Rectal smooth muscle tissue (tissue), 1 donor: ENCODE measurements at regions not wholly inside any gene's neighbourhood (a gene's known extent, or its start where the extent isn't known, plus 50 kb on each side); places are given as distances from the start of the nearest gene placed in this dataset.

ENCODE experiments used
- H3K27ac ChIP-seq: one replicate; pipeline ENCODE4 v1.7.0; 2013; ENCODE audit warnings: low read depth, low read length, inconsistent platforms
- H3K27me3 ChIP-seq: one replicate; pipeline ENCODE4 v1.7.0; 2013; ENCODE audit warnings: low read length; ENCODE audit not compliant: control insufficient read depth, insufficient read depth
- H3K36me3 ChIP-seq: one replicate; pipeline ENCODE4 v1.7.0; 2013; ENCODE audit warnings: low read length; ENCODE audit not compliant: control insufficient read depth, insufficient read depth
- H3K4me1 ChIP-seq: one replicate; pipeline ENCODE4 v1.7.0; 2013; ENCODE audit warnings: low read length; ENCODE audit not compliant: control insufficient read depth, insufficient read depth
- H3K4me3 ChIP-seq: one replicate; pipeline ENCODE4 v1.7.0; 2013; ENCODE audit warnings: low read length
- H3K9ac ChIP-seq: one replicate; pipeline ENCODE4 v1.7.0; 2013; ENCODE audit warnings: low read length

DNA sequence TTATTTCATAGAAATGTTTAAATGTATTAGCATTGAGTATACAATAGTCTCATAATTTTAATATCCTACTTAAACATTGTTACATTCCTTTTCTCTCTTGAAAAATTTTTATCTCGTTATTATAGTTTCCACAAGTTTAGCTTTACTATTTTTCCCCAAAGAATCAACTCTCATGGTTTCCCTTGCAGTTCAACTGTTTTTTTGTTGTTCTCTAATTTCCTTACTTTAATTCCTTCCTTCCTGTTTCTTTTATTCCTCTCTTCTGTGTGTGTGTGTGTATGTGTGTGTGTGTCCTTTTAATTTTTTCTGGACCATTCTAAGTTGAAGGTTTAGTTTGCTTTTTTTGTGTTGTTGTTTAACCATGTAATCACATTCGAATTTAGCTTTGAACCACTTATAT, 171.1 kb downstream of the GASK1B start:
- H3K4me1 ChIP-seq = peaks cover 24% of the 10 kb centered on the region
- no peaks in the 10 kb centered on the region for H3K27me3 ChIP-seq
- no peak overlapping the region for H3K27ac ChIP-seq

DNA sequence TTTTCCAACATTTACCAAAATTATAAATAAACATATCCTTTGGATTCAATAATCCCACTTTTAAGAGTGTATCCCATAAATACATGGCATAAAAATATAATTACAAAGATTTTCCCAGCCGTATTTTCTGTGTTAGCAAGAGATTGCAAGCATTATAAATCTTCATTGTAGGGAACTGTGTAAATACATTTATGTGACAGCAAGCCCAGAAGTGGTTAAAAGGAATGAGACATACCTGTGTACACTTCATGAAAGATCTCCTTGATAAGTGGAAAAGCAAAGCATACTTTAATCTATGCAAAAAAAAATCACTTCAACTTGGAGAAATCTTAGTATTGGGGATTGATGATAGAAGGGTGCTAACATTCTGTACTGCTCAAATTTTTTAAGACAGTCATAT, 173.1 kb downstream of the GASK1B start:
- peaks cover 8% of the 10 kb centered on the region for H3K4me1 ChIP-seq

More for the DNA sequence above, 171.1 kb downstream of the GASK1B start:
- Histone ChIP-seq H3K9ac (no peak overlapping the region), H3K4me3 (no peak overlapping the region), H3K36me3 (no peaks in the 10 kb centered on the region)

DNA sequence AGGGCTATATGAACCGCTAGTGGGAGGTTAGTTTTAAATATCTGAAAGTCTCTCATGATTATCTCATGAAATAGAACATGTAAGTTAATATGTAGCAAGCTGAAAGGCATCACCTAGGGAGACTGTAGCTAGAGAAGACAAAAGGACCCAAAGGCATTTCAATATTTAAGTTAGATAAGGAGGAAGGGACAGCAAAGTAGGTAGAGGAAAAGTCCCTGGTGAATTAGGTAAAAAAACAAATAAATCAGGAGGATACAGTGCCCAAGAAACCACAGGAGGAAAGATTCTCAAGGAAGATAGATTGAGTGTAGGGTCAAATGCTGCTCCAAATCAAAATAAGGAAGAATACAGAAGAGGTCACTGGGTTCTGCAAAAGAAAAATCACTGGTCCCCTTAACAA, 175.5 kb downstream of the GASK1B start:
- H3K27ac ChIP-seq = no peak overlapping the region
- no peaks in the 10 kb centered on the region for H3K27me3 ChIP-seq
- H3K4me1 ChIP-seq = peaks cover 2% of the 10 kb centered on the region
- H3K4me3 ChIP-seq = no peak overlapping the region
- no peaks in the 10 kb centered on the region for H3K36me3 ChIP-seq
- H3K9ac ChIP-seq = no peak overlapping the region

More for the DNA sequence above, 173.1 kb downstream of the GASK1B start:
- Histone ChIP-seq H3K4me3 (no peak overlapping the region), H3K27me3 (no peaks in the 10 kb centered on the region), H3K27ac (no peak overlapping the region), H3K36me3 (no peaks in the 10 kb centered on the region), H3K9ac (no peak overlapping the region)

DNA sequence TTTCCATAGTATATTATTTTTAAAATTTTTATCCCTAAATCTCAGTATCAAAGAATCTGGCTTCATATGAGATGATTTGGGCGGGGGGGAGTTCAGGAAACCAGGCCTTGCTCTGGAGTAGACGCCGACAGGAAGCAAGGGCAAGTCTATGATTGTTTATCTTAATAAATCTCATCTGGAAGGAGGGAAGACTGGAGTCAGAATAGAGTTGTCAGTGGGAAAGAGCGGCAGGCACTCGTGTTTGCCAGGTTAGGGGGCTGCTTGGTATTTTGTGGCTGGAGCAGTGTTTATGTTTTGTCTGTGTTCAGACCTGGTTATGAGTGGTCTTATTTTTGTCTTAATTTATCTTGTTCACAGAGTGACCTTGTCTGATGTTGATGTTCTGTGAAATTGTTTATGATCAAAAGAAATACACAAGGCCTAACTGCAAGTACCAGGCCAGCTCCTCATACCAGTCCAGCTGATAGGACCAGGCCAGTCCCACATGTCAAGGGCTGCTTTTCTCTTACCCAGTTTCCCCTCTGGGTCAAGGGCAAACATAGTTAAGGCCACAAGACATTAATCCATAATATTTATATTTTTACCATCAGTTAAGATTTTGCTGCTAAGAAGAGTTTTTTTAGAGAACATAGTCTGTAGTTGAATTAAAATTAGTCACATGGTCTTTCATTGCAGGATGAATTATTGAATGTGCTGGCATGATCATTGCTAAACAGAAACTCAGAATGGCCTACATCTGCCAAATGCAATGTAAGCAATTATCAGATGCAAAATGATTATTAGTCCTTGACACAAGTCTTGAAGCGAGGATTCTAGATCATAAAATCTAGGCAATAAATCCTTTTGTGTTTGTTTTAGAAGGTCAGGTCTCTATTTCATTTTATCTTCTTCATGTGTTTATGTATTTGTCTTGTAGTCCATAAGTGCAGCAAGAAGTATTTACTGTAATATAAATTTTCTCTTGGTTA, 176.5 kb downstream of the GASK1B start:
- Histone ChIP-seq H3K9ac (no peak overlapping the region), H3K4me1 (no peaks in the 10 kb centered on the region), H3K4me3 (no peak overlapping the region), H3K36me3 (no peaks in the 10 kb centered on the region), H3K27ac (no peak overlapping the region), H3K27me3 (no peaks in the 10 kb centered on the region)

DNA sequence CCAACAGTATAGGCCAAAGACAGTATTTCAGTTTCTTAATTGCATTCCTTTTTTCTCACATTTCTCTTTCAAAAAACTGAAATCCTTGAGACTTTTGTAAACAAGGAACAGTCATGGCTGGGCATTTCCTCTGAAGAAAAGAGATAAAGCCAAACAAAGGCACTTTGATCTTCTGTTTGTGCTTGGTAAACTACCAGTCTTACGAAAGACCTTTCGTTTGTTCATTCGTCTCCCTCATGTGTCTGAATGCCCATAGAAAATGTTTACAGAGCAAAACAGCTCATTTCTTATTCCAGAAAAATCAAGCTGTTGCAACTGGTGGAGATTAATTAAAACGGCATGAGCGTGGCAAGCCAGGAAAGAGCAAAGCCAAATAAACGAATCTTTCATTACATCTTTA, 178.0 kb downstream of the GASK1B start:
- H3K4me3 ChIP-seq = no peak overlapping the region
- H3K9ac ChIP-seq = no peak overlapping the region
- no peaks in the 10 kb centered on the region for H3K36me3 ChIP-seq
- H3K27ac ChIP-seq = no peak overlapping the region
- no peaks in the 10 kb centered on the region for H3K4me1 ChIP-seq
- H3K27me3 ChIP-seq = no peaks in the 10 kb centered on the region

DNA sequence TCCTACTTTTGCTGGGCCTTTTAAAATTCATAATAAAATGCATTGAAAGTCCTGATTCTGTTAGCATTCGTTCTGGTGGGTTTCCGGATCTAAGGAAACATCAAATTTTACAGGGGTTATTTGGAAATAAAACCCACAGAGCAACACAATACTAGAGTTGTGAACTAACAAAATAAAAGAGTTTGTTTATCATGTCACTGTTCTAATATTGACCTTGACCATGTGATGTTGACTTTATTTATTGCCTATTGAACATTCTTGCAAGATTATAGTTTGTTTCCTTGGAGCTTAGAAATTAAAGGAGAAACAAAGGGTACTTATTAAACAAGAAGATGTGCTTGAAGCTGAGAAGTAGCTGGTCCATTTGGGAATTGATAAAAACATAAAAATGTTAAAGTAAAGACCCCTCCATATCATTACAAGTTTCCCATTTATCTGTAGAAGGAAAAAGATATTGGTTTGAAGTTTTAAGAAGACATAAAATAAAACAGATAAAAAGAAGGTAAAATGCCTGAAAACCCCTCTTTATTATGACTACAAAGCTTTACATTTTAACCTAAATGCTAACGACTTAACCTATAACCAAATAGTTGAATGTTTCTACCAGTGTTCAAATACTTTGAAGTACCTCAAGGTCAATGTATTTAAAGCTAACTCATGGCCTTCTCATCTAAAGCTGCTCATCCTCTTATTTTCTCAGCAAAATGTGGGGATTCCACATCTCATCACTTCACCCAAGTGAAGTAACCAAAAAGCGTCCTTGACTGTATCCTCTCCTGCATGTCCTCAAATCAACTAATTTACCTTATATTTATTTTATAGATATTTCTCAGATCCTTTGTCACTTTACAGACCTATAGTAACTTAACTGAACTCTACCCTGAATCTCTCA, 179.6 kb downstream of the GASK1B start:
- Histone ChIP-seq H3K4me1 (no peaks in the 10 kb centered on the region), H3K27me3 (no peaks in the 10 kb centered on the region), H3K27ac (no peak overlapping the region), H3K4me3 (no peak overlapping the region), H3K36me3 (no peaks in the 10 kb centered on the region), H3K9ac (no peak overlapping the region)

DNA sequence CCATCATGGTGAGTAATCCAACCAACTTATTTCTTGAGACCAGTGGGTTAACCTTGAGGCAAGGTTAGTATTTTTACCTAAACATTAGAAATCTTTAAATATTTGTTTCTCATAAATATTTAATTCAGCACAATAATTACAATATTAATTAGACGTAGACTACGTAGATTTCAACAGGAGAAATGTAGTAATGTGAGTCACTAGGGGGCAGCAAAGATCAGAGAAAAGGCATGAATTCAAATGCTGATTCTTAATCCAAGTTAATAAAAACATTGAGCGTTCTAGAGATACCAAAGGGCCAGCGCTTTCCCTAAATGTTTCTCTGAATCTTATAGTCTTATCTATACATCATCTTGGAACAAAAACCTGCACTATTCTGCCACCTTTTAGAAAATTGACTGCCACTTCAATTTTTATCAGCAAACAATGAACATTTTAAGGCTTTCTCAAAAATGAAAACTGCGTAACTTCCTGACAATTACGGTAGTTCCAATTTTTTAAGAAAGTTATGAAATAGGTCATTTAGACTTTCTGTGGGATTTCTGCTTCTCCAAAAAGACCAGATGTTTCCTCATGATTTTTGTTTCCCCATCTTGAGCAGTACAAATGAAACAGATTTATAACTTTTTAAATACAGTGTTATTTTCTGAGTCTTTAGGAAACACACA, 180.7 kb downstream of the GASK1B start:
- Histone ChIP-seq H3K4me1 (no peaks in the 10 kb centered on the region), H3K36me3 (no peaks in the 10 kb centered on the region), H3K9ac (no peak overlapping the region), H3K4me3 (peak overlapping the region; percentile 39), H3K27ac (peak overlapping the region; percentile 52), H3K27me3 (no peaks in the 10 kb centered on the region)

DNA sequence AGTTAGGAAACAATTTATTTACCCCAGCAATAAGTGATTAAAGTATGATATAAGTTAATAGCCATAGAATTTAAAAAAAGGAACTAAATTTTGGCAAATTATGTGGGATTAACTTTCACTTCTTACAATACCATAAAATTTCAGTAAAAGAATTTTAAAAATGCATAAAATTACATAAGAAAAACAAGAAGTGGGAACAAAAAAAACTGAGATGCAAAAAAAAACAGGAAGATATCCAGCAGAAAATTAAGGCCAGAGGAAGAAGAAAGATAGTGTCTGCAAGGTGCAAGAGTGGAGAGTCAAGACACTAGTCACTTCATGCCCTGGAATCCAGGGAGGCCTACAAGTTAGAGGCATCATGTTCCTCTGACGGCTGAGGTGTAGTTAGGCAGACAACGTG, 184.2 kb downstream of the GASK1B start:
- H3K27me3 ChIP-seq = no peaks in the 10 kb centered on the region
- H3K4me1 ChIP-seq = no peaks in the 10 kb centered on the region
- H3K27ac ChIP-seq = no peak overlapping the region
- no peak overlapping the region for H3K4me3 ChIP-seq
- no peak overlapping the region for H3K9ac ChIP-seq
- H3K36me3 ChIP-seq = no peaks in the 10 kb centered on the region

DNA sequence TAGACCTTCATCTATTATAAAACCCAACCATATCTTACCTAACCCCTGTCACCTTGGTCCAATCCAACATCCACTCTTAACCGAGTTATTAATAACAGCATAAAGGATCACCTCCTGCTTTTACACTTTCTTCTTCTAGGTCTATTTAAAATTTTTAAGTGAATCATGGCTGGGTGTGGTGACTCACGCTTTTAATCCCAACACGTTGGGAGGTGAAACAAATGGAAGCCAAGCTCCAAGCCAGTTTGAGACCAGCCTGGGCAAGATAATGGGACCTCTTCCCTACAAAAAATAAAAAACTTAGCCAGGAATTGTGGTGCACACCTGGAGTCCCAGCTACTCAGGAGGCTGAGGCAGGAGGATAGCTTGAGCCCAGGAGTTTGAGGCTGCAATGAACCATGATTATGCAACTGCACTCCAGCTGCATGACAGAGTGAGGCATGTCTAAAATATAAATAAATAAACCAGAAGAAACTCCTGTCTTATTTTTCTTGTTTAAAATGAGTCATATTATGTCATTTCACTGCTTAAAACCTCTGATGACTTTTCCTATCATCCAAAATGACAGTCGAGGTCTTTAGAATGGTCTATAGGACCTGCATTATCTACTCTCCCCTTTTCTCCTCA, 188.4 kb downstream of the GASK1B start:
- no peak overlapping the region for H3K9ac ChIP-seq
- H3K4me1 ChIP-seq = no peaks in the 10 kb centered on the region
- no peaks in the 10 kb centered on the region for H3K27me3 ChIP-seq
- no peak overlapping the region for H3K4me3 ChIP-seq
- no peaks in the 10 kb centered on the region for H3K36me3 ChIP-seq
- no peak overlapping the region for H3K27ac ChIP-seq

DNA sequence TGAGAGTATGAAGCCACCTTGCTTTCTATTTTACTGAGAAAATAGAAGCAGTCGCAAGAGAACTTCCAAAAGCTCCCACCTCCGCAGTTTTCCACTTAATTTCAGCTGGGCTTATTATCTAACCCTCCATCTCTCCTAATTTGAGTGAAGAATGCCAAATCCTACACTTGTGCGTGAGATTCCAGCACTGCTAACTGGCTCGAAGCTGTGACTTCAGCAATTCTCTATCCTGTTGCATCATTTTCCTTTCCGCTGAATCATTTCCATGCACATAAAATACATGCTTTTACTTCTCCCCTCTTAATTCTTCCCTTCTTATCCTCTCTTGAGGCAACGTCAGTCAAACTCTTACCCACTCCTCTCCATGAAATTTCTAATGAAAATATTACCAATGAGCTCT, 189.5 kb downstream of the GASK1B start:
- no peak overlapping the region for H3K4me3 ChIP-seq
- no peaks in the 10 kb centered on the region for H3K4me1 ChIP-seq
- H3K36me3 ChIP-seq = no peaks in the 10 kb centered on the region
- H3K27ac ChIP-seq = no peak overlapping the region
- no peaks in the 10 kb centered on the region for H3K27me3 ChIP-seq
- no peak overlapping the region for H3K9ac ChIP-seq

DNA sequence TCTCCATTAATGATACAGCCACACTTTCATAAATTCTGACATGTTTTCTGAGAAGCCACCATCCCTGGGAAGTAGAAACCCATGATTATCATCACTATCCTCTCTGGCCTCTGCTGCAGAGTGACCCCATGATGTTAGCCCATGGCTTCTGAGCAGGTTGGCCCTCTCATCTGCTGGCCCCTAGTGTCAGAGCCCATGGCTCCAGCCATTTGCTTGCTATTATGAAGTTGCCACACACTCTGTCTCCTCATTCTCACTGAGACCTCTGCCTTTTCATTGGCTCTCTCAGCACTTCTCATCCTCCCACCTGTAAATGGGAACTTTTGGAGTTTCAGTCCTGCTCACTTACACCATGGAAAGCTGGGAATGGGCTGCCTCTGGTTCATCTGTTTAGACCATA, 192.7 kb downstream of the GASK1B start:
- no peaks in the 10 kb centered on the region for H3K27me3 ChIP-seq
- H3K36me3 ChIP-seq = no peaks in the 10 kb centered on the region
- no peak overlapping the region for H3K4me3 ChIP-seq
- no peaks in the 10 kb centered on the region for H3K4me1 ChIP-seq
- H3K9ac ChIP-seq = no peak overlapping the region
- no peak overlapping the region for H3K27ac ChIP-seq
